ENCODE measurements at regions not wholly inside any gene's neighbourhood (a gene's known extent, or its start where the extent isn't known, plus 50 kb on each side); places are given as distances from the start of the nearest gene placed in this dataset.

DNA sequence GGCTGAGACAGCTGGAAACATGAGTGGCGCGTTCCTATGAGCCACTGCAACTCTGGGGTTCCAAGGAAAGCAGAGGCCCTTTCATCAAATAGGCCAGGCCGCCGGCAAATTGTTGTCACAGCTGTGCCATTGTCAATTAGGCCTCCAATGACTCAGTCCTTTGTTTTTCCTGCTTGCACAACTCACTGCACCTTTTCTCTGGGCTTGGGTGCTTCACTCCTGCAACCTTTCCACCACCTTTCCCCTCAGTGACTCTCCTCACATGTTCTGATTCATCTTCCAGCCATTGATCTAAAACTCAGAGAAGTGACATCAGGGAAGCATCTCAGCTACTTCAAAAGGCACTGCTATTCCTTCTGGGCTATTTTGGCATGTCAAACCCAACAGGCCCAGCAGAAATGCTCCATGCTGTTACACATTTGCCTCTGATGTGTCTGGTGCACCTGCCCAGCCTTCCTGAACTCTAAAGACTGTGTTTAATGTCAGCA lies 653.7 kb downstream of the NR2F1-AS1 start:
- WGBS, 2 donors (ENCODE audit: low coverage in 1 of 2), result 65 to 74% methylated on average over 4 of the region's 4 CpGs
- no peak for ATAC-seq
- Histone ChIP-seq H3K27me3 (no peaks in the 10 kb centered on the region), H3K4me3 (no peak overlapping the region), H3K9me3 (no peaks in the 10 kb centered on the region), H3K36me3 (no peaks in the 10 kb centered on the region), H3K27ac (no peak overlapping the region), H3K4me1 (no peaks in the 10 kb centered on the region)
- TF ChIP-seq POLR2A (IDR thresholded peaks at IDR 0.05) (no peak), EP300 (IDR thresholded peaks at IDR 0.05) (no peak), POLR2AphosphoS5 (IDR thresholded peaks at IDR 0.05) (no peak), CTCF (IDR thresholded peaks at IDR 0.05) (no peak)

- Histone ChIP-seq H3K27ac (no peak overlapping the region), H3K9me3 (no peaks in the 10 kb centered on the region), H3K4me1 (no peaks in the 10 kb centered on the region), H3K36me3 (no peaks in the 10 kb centered on the region), H3K27me3 (no peaks in the 10 kb centered on the region), H3K4me3 (no peak overlapping the region)
- TF ChIP-seq EP300 (IDR thresholded peaks at IDR 0.05) (no peak), CTCF (IDR thresholded peaks at IDR 0.05) (no peak)
- 50 to 80% methylated on average over 1 of the region's 1 CpG for WGBS, 2 donors (ENCODE audit: low coverage in 1 of 2)
- no peak for ATAC-seq
Observed at GRCh38 chr5:92923885-92924284, 657.1 kb downstream of the NR2F1-AS1 start.

DNA sequence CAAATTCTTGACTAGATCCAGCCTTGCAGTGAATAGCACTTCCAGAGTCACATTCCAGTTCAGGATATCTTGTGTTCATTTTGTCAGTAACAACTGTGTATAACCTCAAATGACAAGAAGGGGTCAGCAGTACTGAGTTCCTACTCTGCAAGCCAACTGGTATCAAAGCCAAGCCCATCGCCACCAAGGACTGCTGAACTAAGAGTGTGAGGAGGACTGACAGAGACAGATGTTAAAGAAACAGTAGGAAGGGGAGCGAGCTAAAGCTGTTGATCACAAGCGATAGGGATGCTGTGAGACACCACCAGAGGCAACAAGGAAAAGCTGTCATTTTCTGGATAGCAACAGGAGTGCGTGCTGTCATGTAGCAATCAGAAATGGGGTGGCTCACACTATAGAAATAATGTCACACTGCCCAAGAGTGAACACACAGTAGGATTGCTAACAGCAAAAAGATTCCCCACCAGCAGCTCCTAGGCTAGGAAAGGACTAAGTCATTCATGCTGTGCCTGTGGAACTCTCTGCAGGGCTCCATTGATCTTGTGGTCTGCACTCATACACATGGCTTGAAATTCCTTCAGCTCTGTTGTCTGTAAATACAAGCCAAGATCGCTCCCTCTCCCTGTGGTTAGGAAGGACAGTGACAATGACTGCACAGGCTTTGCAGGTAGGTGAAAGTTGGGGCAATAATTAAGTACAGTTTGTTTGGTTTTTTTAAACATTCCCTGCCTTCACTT lies 658.6 kb downstream of the NR2F1-AS1 start:
- no peaks in the 10 kb centered on the region for H3K36me3 ChIP-seq
- H3K27ac ChIP-seq, result no peak overlapping the region
- WGBS, 2 donors (ENCODE audit: low coverage in 1 of 2), result 84 to 85% methylated on average over 4 of the region's 5 CpGs
- H3K4me1 ChIP-seq, result no peaks in the 10 kb centered on the region
- H3K9me3 ChIP-seq, result no peaks in the 10 kb centered on the region
- H3K4me3 ChIP-seq, result no peak overlapping the region
- TF ChIP-seq POLR2A (IDR thresholded peaks at IDR 0.05) (no peak), CTCF (IDR thresholded peaks at IDR 0.05) (no peak), POLR2AphosphoS5 (IDR thresholded peaks at IDR 0.05) (no peak), EP300 (IDR thresholded peaks at IDR 0.05) (no peak)
- H3K27me3 ChIP-seq, result no peaks in the 10 kb centered on the region
- no peak for ATAC-seq

DNA sequence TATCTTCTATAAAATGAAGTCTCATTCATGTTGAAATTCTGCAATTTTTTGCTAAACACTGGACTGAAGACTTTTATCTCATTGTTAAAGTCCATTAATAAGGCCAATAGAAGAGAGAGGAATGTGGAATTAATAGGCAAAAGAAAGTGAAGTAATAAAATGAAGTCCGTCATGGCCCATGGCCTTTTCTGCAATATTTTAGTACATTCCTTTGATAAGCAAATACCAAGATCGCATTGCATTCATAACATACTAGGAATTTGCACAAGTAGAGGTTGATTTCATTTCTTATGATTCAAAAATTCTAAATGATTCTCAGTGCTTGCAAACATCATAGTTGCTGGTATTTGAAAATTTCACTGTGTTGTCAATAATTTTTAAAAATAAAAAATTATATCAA lies 664.0 kb downstream of the NR2F1-AS1 start:
- Histone ChIP-seq H3K27me3 (no peaks in the 10 kb centered on the region), H3K36me3 (no peaks in the 10 kb centered on the region), H3K27ac (no peak overlapping the region), H3K9me3 (no peaks in the 10 kb centered on the region), H3K4me1 (no peaks in the 10 kb centered on the region), H3K4me3 (no peak overlapping the region)
- no peak for ATAC-seq
- WGBS, 2 donors (ENCODE audit: low coverage in 1 of 2), result 81 to 93% methylated on average over 2 of the region's 2 CpGs
- TF ChIP-seq POLR2A (IDR thresholded peaks at IDR 0.05) (no peak), EP300 (IDR thresholded peaks at IDR 0.05) (no peak), CTCF (IDR thresholded peaks at IDR 0.05) (peak in 1 of 4 experiments; percentile 5)

GRCh38 chr5:92916036-92916435 lies 665.0 kb downstream of the NR2F1-AS1 start:
- Histone ChIP-seq H3K27ac (no peak overlapping the region), H3K9me3 (no peaks in the 10 kb centered on the region), H3K4me1 (no peaks in the 10 kb centered on the region), H3K36me3 (no peaks in the 10 kb centered on the region), H3K4me3 (no peak overlapping the region), H3K27me3 (no peaks in the 10 kb centered on the region)
- no peak for ATAC-seq
- WGBS, 2 donors (ENCODE audit: low coverage in 1 of 2), result 84 to 86% methylated on average over 3 of the region's 3 CpGs
- TF ChIP-seq EP300 (IDR thresholded peaks at IDR 0.05) (no peak), CTCF (IDR thresholded peaks at IDR 0.05) (no peak)
